Tongue (tissue), 1 donor: ENCODE measurements at regions not wholly inside any gene's neighbourhood (a gene's known extent, or its start where the extent isn't known, plus 50 kb on each side); places are given as distances from the start of the nearest gene placed in this dataset.

Source experiments
- DNase-seq: peaks from one replicate; pipeline ENCODE4 v3.0.0-alpha.2; 2015

DNA sequence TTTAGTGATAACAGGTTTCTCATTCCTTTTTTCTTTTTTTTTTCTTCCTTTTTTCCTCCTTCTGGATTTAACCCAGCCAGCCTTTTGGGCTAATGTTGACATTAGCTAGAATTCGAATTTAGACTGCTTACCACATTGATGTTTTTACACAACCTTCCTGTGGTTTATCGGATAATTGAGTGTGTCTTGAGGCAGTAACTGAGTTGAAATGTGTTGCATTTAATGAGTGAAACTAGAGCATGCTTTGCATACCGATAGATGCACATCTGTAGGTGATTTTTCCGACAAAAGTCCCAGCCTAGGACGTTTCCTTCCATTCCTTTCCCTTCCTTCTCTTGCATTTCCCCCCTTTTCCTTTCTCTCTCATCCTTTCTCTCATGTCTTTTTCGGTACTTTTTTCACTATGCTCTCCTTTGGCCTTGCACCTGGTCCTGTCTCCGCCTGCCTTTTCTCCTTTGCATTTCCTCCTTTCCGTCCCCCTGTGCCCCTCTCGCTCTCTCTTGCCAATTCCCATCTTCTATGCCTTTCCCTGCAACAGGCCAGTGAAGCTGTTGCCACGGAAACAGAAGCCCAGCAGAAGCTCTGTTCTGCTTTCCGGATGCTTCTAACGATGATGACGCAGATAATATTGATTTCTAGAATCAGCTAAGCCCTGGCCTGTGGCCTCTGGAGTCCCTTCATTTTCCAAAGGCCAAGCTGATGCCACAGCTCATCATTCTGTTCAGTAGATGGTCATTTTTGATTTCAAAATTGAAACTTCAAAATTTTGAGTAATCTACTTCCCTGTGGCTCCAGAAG is 76.1 kb downstream of the SLC25A47 start:
- no peak for DNase-seq

DNA sequence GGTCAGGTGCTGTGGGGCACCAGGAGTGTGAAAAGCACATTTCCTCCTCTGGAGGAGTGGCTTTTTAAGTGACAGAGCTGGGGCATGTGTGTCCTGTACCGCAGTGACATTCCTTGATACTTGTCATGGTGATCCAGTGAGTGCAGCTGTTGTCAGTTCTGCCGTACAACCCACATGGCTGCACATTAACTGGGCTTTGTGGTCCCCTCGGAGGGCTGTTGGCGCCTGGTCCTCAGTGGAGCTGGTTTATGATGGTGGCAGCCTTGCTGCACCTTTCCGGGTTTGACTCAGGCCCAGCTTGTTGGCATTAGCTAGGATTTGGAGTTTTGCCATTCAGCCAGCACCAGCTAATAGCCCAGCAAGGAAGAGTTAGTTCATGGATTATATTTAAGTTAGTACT is 77.0 kb downstream of the SLC25A47 start:
- peak; percentile 69 for DNase-seq

DNA sequence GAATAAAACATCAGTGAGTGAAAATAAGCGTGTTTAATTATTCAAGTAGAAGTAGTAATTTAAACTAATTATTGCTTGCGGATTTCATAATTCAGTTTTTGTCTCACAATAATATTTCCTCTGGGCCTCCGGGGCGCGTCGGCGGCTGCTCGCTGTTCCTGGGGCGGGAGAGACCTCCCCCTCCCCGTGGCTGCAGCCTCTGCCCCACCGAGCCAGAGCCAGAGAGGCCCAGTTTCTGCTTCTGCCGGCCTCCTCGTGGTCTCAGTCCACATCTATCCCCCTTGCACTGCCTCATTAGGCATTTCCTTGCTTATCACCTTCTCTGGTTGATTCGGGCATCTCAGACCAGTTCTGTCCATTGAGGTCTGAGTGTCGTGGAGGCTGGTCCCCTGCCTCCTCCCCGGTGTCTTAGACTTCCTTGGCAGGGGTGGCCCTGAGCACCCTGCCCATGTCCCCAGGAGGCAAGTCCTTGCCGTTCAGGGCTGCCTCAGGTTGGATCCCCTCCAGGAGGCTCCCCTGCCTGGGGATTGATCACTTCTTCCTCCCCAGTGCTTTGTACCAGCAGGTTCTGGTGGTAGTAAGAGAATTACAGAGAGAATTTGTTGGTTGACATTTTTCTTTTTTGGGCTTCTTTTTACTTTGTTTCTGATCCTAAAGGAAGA is 78.0 kb downstream of the SLC25A47 start:
- no peak for DNase-seq

DNA sequence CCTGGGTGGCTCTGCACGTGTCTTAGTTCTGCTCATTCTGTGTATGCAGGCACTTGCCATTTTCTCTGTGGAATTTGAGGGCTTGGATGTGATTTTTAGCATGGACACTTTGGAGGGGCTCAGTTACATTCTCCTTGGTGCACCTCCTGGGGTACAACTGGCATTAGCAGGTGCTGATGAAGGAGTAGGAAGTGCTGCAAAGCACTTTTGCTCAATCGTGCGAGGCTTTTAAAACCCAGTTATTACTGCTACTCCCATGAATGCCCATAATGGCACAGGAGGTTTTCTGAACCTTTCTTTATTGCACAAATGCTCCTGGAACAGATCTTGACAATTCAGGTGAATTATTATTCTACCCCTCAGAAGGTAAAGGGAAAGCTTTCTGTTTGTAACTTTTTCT is 78.7 kb downstream of the SLC25A47 start:
- no peak for DNase-seq

DNA sequence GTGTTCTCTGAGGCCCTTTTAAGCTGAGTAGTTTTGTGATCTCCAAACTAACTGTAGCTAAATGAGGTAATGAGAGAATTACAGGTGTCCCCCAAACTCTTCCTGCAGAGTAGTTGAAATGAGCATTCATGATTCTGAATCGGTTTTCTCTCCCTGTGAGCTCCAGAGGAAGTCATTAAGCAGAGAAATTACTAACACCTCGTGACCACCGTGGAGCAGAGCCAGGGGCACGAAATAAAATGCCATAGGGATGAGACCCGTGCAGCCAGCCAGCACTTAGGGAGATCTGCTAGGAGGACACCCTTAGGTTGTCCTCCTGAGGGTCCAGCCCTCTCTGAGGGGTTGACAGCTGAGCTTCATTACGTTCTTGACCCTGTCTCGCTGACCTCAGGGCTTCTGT is 79.5 kb downstream of the SLC25A47 start:
- no peak for DNase-seq

DNA sequence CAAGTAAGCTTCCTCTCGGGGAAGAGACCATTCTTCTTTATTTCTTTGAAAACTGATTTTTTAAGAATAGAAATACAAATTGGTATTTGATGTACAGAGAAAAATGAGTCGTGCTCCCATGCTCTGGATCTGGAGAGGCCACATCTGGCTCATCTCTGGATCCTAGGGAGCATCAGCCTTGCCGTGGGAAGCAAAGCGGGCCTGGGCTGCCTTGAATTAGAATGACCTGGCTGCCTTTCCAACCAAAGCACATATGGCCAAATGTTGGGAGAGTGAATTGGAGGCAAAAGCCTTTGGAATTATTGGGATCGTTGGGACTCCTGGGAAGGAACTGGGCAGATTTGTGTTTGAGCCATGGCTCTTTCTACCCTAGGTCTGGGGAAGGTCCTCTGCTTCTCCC is 80.0 kb downstream of the SLC25A47 start:
- no peak for DNase-seq

DNA sequence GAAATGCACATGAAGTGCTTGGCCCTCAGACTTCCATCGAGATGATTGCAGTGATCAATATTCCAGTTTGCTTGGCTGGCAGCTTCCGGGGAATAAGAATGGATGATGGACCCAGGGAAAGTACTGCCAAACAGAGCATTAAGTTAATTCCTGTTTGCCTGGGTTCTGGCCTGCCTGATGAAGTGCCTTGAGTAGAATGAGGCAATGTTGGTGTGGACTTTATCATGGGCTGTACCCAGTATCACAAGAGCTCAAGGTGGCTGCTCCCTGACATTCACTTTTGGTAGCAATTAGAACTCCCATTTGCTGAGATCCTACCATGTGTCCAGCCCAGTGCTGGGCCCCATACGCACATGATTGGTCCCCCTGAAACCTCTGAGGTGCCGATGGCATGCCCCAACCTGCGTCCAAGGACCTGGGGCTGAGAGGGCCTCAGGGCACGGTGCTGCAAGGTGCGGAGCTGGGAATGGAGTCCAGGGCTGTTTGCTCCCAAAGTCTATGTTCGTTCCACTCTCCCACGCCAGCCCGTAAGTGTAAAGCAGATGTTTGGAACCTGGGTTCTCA is 80.7 kb downstream of the SLC25A47 start:
- DNase-seq = no peak

DNA sequence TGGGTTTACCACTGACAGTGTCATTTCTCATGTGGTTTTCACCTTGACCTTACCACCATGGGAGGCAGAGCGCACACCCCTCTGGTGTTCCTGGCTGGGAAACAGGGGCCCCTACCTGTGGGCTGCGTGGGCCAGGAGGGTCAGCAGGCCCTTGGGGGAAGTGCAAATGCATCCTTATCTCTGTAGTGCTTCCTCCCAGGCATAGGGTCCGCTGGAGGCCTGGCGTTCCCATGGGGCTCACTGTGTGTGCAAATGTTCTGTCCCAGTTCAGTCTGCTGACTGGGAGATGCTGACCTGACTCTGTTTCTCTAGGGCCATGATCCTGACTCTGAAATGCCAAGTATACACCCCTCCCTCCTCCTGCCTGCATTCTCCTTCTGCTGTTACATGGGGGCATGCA is 81.3 kb downstream of the SLC25A47 start:
- DNase-seq = no peak

DNA sequence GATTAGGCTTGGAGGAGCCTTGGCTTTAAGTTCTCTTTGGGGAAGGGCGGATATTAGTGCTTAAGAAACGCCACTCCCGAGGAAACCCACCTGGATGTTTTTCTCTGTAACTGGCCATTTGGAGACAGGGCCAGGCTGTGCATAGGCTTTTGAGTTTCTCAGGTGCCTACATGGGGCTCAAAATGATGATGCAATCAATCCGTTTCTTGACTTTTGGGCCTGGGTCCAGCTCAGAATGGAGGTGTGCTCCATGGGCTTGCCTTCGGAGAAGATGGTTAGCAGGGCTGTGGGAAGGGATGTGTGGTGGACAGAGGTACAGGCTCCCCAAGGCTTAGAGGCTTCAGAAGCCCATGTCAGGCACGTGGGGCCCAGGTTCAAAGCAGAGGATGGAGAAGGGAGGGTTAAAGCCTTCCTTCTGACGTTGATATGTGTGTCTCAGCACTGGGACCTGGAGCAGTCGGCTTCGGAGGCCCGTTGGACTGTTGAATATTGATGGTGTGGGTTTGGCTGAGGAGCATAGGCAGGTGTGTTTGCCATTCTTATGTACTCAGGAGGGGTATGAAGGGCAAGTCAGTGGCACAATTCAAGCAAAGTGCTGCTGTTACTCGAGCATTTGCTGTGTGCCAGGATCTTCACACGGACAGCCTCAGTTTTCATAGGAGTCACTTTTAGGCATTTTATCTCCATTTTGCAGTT is 82.8 kb downstream of the SLC25A47 start:
- DNase-seq = no peak

DNA sequence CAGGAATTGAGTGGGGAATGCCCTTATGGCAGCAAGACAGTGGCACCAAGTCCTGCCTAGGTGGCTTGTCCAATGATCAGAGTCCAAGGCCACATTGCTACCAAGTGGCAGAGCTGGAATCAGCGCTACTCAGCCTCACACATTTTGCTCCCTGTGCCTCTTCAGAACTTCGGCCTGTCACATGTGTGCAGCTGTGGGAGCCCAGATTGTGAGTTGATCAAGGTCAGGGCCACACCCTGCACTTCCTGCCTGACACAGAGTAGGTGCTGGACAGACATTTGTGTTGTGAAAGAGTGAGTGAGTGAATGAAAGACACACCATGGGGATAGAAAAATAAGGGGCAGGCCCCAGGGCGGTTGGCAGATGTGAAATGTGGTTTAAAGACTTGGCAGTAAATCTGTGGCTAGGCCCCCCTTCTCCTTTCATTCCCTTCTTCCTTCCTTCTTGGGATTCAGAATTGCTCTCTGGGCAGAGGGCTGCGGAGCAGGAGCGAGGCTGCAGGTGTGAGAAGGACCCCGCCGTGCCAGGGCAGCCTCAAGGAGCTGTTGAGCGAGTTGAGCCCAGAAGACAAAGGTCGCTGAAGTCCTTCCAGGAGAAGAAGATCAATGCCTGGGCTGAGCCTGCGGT is 83.5 kb downstream of the SLC25A47 start:
- DNase-seq = no peak

DNA sequence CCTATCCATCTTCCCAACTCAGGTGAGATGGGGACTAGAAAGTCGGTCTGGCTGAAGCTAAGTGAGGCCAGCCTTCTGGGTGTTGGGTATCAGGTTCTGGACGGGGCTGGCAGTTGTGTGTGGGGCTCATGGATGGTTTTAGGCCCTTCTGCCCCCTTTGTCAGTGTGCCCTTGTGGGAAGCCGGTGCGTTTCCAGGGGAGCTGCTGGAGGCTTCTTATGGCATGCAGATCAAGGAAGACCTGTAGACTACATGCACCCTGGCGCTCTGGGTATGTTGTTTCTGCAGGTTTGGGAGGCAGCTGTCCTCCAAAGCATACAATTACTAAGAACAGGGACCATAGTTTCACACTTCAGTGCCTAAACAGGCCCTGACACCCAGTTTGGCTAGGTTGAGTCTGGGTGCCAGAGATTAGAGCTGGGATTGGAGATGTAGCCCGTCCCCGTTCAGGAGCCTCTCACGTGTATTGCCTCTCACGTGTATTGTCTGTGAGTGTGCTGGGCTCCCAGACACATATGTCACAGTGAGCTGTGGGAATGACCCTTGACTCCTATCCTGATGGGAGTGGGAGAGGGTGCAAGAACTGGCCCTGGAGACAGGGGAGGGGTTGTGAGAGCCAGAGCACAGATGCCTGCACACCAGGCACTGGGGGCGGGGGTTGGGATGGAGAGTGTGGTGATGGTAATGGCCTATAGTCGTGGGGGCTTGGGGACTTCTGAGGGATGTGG is 84.4 kb downstream of the SLC25A47 start:
- no peak for DNase-seq

DNA sequence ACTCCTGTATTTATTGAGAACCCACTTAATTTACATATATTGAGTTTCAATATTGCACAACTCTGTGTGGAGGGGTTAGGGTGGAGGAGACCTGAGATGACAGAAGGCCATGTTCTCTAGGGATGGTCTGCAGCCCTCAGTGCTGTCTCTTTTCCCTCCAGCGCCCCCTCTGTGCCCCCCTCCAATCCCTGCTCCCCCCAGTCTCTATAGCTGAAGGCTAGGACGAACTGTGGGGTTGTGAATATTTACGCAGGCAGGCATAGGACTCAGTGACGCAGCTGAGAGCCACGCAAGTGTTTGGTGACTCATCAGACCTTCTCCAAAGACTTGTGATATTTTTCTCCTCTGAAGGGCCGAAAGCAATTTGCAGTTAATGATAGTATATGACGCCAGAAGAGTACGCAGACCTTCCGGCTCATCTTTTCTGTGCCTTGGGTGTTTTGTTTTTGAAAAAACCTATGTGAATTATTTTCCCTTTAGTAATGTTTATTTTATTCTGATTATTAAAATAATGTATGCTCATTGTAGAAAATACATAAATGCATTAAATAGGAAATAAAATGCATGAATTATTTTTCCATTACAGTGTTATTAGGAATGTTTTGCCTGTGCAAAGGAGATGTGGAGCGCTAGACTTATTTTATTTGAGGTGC is 85.3 kb downstream of the SLC25A47 start:
- no peak for DNase-seq

DNA sequence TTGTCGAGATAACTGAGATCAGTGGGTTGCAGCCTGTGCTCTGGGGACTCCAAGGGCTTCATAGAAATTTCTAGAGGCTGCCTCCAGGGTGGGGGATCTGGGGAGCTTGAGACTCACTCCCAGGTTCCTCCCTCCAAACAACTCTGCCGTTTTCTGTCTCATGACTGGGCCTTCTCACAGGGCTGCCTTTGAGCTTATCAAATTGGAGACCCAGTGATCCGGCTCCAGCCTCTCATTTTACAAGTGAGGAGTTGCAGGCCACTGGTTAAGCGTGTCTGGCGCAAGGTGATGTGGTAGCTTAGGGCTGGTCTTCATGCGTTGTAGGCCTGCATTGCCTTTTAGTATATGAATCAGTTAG is 85.8 kb downstream of the SLC25A47 start:
- DNase-seq = no peak

DNA sequence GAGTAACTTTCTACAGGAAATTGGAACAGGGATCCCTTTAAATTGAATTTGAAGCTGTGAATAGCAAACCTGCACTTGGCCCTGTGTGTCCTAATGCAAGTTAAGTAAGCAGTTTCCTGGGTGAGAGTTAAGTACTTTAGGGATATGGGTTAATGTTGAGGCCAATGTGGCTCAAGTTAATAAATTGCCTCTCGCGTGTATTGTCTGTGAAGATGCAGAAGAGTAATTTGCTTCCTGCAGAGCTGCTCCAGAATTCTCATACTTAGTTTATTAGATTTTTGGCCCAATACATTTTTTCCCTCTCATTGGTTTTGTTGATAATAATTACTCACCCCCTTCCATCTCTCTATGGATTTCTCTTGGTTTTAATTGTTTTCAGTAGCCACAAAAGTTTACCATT is 86.5 kb downstream of the SLC25A47 start:
- no peak for DNase-seq

DNA sequence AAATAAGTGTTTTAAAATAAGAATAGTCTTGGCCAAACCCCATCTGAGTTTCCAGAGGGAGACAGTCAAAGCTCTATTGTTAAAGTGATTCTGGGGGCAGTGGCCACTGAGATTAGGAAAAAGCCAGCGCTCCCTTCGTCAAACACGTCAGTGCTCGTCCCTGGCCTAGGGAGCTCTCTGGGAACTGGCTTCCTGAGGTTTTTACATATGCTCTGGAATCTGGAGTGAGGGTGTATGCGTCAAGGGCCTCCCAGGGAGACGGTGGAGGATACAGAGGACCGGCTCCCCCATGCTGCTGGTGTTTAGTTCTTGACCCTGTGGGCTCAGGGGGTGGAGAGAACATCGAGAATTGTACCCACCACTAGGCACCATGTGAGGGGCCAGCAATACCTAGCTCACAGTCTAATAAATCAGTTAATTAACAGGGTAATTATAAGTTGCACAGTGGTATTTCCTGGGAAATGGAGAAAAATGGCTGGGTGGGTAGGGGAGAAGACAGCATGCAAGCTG is 87.0 kb downstream of the SLC25A47 start:
- no peak for DNase-seq

DNA sequence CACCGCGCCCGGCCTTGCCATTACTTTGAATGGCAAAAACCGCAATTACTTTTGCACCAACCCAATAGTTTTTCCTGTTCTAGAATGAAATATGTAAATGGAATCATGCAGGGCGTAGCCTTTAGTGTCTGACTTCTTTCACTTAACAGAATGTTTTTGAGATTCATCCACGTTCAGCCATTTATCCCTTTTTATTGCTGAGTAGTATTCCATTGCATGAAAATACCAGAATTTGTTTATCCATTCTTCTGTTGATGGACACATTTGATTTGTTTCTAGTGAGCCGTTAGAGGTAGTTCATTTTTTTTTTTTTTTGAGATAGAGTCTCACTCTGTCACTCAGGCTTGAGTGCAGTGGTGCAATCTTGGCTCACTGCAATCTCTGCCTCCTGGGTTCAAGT is 90.6 kb downstream of the SLC25A47 start:
- DNase-seq = no peak

DNA sequence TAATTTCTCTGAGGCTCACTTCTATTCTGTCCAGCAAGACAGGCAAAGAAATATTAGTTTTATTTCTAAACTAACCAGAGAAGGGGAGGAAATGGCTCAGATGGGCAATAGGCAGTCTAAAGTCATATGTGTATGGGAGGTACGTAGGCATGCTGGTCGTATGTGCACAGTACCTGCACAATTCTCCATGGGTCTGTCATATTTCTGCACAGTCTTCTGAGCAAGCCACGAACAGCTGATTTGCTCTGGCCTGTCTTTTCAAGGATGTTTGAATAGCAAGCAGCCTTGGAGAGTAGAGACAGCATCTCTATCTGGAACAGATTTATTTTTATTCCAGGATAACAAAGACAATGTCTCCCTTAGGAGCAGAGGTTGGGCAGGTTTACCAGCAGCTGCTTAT is 92.1 kb downstream of the SLC25A47 start:
- DNase-seq = no peak

DNA sequence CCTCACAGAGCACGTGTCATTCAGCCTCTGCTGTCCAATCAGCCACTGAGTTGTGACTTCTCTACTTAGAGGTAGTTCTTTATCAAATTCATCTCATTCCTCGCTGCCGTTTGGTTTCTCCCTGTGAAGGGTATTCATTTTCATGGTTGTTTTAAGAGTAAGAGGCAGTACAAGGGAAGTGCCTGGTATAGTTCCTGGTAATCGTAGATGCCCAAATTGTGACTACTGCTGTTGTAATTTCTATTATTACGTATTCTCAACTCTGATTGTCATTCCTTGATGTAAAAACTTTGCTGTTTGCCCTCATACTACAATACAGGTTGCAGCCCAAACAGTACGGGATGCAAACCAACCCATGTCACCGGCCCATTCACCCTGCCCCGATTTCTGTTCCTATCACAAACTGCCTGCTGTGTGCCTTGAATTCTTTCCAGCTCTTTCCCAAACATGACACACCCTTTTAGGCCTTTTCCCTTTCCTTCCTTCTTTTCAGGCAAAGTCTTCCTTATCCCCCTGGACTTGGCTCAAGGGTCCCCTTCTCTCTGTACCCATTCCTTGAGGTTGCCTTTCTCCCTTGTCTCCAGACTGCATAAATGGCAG is 93.0 kb downstream of the SLC25A47 start:
- no peak for DNase-seq

DNA sequence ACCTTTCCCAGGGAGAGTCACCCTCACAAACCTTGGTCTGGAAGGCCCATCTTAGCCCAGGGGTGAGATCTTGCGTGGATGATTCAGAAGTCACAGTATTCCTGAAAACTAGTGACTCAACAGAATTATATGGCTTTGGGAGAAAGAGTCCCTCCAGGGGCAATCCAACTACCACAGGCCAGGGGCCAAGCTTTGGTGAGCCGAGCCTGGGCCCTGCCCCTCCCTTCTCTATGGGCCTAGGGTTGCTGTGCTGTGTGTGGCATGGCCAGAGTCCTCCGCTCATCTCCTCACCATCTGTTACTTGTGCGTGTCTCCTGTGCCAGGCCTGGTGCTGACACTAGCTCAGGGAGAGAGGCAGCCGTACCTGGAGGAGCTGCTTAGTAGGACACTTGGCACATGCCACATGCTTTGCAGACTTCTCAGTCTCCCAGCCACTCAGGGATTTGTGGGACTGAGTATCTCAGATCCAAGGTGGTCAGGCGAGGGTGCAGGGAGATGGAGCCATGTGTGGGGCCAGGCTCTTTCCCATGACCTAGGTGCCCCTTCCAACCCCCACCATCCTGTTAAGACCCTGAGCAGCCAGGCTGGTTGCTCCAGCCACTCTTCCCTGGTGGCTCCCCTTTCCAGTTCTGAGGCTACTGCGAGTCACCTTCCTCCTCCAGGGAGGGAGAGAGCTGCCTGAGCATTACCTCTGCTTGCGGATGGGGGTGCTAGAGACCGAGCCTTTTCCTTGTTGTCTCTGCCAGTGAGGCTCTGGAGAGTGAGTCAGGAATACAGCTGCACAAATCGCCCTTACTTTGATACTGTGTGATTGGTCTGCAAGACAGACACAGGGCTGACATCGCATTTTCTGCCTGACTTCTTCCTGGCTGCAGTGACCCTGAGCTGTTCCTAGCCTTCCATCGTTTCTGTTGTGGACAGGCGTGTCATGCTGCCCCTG is 94.1 kb downstream of the SLC25A47 start:
- peak; percentile 75 for DNase-seq

DNA sequence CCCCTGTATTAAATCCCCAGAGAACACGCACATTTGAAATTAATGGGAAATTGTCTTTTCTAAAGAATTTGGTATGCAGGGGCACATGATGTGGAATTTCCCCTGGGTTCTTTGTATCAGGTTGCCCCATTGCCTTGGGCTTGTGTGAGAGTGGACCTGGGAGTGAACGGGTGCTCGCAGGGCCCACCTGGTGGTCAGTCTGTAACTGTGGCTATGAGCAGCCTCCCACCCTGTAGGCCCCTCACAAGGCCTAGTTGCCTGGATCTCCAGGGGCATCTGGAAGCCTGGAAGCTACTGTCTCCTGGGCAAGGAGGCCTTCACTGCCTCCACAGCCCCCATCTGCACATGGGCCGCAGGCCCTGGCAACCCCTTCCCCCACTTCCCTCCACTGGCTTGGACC is 96.7 kb downstream of the SLC25A47 start:
- DNase-seq = no peak
